IPS-NIHi7 (cell line): ENCODE measurements at regions not wholly inside any gene's neighbourhood (a gene's known extent, or its start where the extent isn't known, plus 50 kb on each side); places are given as distances from the start of the nearest gene placed in this dataset.

Experiments
- DNase-seq: peaks from one replicate; pipeline ENCODE4 v3.0.0; 2012; ENCODE audit warnings: mixed read lengths; ENCODE audit errors: extremely low spot score

- DNase-seq: no peak
Measured at GRCh38 chr9:99399474-99399873, 177.4 kb downstream of the SEC61B start.

- DNase-seq: peak; percentile 48
Measured at GRCh38 chr9:99400184-99400731, 178.2 kb downstream of the SEC61B start.

GRCh38 chr9:99401680-99402504 lies 179.8 kb downstream of the SEC61B start:
- no peak for DNase-seq

- DNase-seq: no peak
Measured at GRCh38 chr9:99403371-99403770, 181.3 kb downstream of the SEC61B start.

GRCh38 chr9:99405359-99405758 lies 183.3 kb downstream of the SEC61B start:
- DNase-seq: no peak

GRCh38 chr9:99406939-99407338 lies 184.9 kb downstream of the SEC61B start:
- DNase-seq: no peak

- peak; percentile 37 for DNase-seq
Measured at GRCh38 chr9:99411068-99411467, 189.0 kb downstream of the SEC61B start.

- peak; percentile 29 for DNase-seq
Measured at GRCh38 chr9:99411479-99412115, 189.5 kb downstream of the SEC61B start.

GRCh38 chr9:99412606-99413005 lies 190.5 kb downstream of the SEC61B start:
- no peak for DNase-seq

- no peak for DNase-seq
Measured at GRCh38 chr9:99414321-99414720, 192.2 kb downstream of the SEC61B start.

- DNase-seq: no peak
Measured at GRCh38 chr9:99415606-99416005, 193.5 kb downstream of the SEC61B start.

GRCh38 chr9:99416007-99416406 lies 193.9 kb downstream of the SEC61B start:
- DNase-seq: no peak

- DNase-seq: no peak
Measured at GRCh38 chr9:99419070-99419469, 197.0 kb downstream of the SEC61B start.

- no peak for DNase-seq
Measured at GRCh38 chr9:99421369-99421768, 199.3 kb downstream of the SEC61B start.

- no peak for DNase-seq
Measured at GRCh38 chr9:99425124-99425523, 203.0 kb downstream of the SEC61B start.

GRCh38 chr9:99425923-99426842 lies 204.1 kb downstream of the SEC61B start:
- no peak for DNase-seq

GRCh38 chr9:99427260-99427659 lies 205.2 kb downstream of the SEC61B start:
- DNase-seq: no peak

- no peak for DNase-seq
Measured at GRCh38 chr9:99430301-99430700, 208.2 kb downstream of the SEC61B start.

GRCh38 chr9:99431103-99431502 lies 209.0 kb downstream of the SEC61B start:
- no peak for DNase-seq

GRCh38 chr9:99432075-99432474 lies 210.0 kb downstream of the SEC61B start:
- no peak for DNase-seq

GRCh38 chr9:99433095-99433494 lies 211.0 kb downstream of the SEC61B start:
- no peak for DNase-seq

- DNase-seq: peak; percentile 76
Measured at GRCh38 chr9:99433555-99433954, 211.5 kb downstream of the SEC61B start.
